ENCODE measurements at regions not wholly inside any gene's neighbourhood (a gene's known extent, or its start where the extent isn't known, plus 50 kb on each side); places are given as distances from the start of the nearest gene placed in this dataset.

- ChIA-PET POLR2A (ENCODE audit: partially characterized antibody) (no interaction called here), CTCF (ENCODE audit: partially characterized antibody) (interaction anchor here (0.6 kb wide), 1 partner anchor 803 kb away, joined by 5 read pairs; no protein-coding TSS in a partner anchor)
- no peaks in the 10 kb centered on the region for H3K36me3 ChIP-seq (ENCODE audit: control insufficient read depth in 2 of 4, insufficient read depth in 4 of 4, low read length in 3 of 4)
- H3K79me2 ChIP-seq (ENCODE audit: control insufficient read depth in 1 of 2, insufficient read depth in 2 of 2, low read length in 2 of 2), result no peaks in the 10 kb centered on the region
- no peaks in the 10 kb centered on the region for H3K23me2 ChIP-seq (ENCODE audit: low read depth, low read length)
- no peak overlapping the region; the same call in 1 of the 2 replicates for H2BK12ac ChIP-seq (ENCODE audit: low read depth, low read length)
- H2BK120ac ChIP-seq (replicated peaks; ENCODE audit: low read depth, low read length), result no peak overlapping the region
- no peaks in the 10 kb centered on the region for H4K20me1 ChIP-seq (replicated peaks in 1 of 2; ENCODE audit: control insufficient read depth in 1 of 2, insufficient read depth in 2 of 2, low read length in 2 of 2)
- WGBS, 2 experiments (ENCODE audit: extremely low coverage in 1 of 2, insufficient coverage in 1 of 2, insufficient read length in 1 of 2, insufficient replicate concordance in 2 of 2, low coverage in 1 of 2, low lambda C conversion rate in 2 of 2, missing lambda C conversion rate in 1 of 2), result 90% methylated on average over 3 of the region's 3 CpGs; no CpG with 5 or more reads in 1 of the 2 experiments
- no peaks in the 10 kb centered on the region for H3K79me1 ChIP-seq (ENCODE audit: low read depth, low read length)
- no peak for DNase-seq (ENCODE audit: low read depth in 1 of 2, low spot score in 2 of 2)
- H3K9ac ChIP-seq (replicated peaks in 1 of 4; ENCODE audit: extremely low read depth in 1 of 4, low read depth in 3 of 4, low read length in 3 of 4), result no peak overlapping the region
- no peaks in the 10 kb centered on the region; a peak in 1 of 7 replicates for H3K4me1 ChIP-seq (replicated peaks in 1 of 4; ENCODE audit: control insufficient read depth in 3 of 4, insufficient read depth in 4 of 4, low read length in 3 of 4)
- H2AK5ac ChIP-seq (ENCODE audit: low read depth, low read length), result no peak overlapping the region
- H3K27me3 ChIP-seq (replicated peaks in 1 of 4; ENCODE audit: control insufficient read depth in 3 of 4, extremely low read depth in 1 of 4, insufficient read depth in 3 of 4, low read length in 3 of 4), result no peaks in the 10 kb centered on the region
- no peak overlapping the region for H4K8ac ChIP-seq (ENCODE audit: extremely low read depth, insufficient read depth, low read length)
- H3K27ac ChIP-seq (ENCODE audit: low read depth, low read length), result no peak overlapping the region
- H3K9me3 ChIP-seq (ENCODE audit: insufficient read depth in 2 of 2, low read depth in 1 of 2, low read length in 1 of 2), result no peaks in the 10 kb centered on the region
- H2BK20ac ChIP-seq (ENCODE audit: low read length), result no peak overlapping the region
- no peak overlapping the region for H3K4me3 ChIP-seq (ENCODE audit: extremely low read depth in 1 of 4, insufficient read depth in 2 of 4, low read depth in 3 of 4, low read length in 4 of 4)
- no peak overlapping the region for H3K14ac ChIP-seq (ENCODE audit: insufficient read length)
- no peak overlapping the region for H2BK15ac ChIP-seq (ENCODE audit: low read length)
- no peak overlapping the region for H2AFZ ChIP-seq (ENCODE audit: low read length)
- no peak overlapping the region for H3K56ac ChIP-seq (replicated peaks; ENCODE audit: insufficient read length, low read depth, low read length)
- H4K91ac ChIP-seq (replicated peaks; ENCODE audit: insufficient read length, low read length), result no peak overlapping the region
- no peak overlapping the region for H3K4me2 ChIP-seq (ENCODE audit: insufficient read depth in 1 of 2, low read depth in 2 of 2, low read length in 2 of 2)
- no peak overlapping the region for H4K5ac ChIP-seq (ENCODE audit: insufficient read length, low read depth, low read length)
- H2BK5ac ChIP-seq (ENCODE audit: low read depth, low read length), result no peak overlapping the region
- no peak for FAIRE-seq
- H3K23ac ChIP-seq (ENCODE audit: insufficient read length), result no peak overlapping the region
- no peak overlapping the region for H3K4ac ChIP-seq (replicated peaks; ENCODE audit: insufficient read length, low read depth, low read length)
- H3K18ac ChIP-seq (ENCODE audit: extremely low read depth, low read length), result no peak overlapping the region
These were observed 133.0 kb downstream of the ZNF608 start for GRCh38 chr5:124613273-124613953.

Data from H1 (cell line).